ENCODE measurements at regions not wholly inside any gene's neighbourhood (a gene's known extent, or its start where the extent isn't known, plus 50 kb on each side); places are given as distances from the start of the nearest gene placed in this dataset.

- peak in 7 of 8 experiments; percentile 40 to 90 (median 74) for ATAC-seq (replicated peaks in 6 of 8)
- H3K4me1 ChIP-seq (replicated peaks in 1 of 2) = peaks cover 0 to 4% of the 10 kb centered on the region in 2 donors
- in situ Hi-C loops (cut with MboI; ENCODE audit: low pct_unique_long_range_greater_than_20kb in 2 of 9, low sequenced_read_pairs in 9 of 9, unreplicated experiment in 9 of 9) = no loop called here
- H3K27ac ChIP-seq = peak overlapping the region in 1 of 2 donors; percentile 26
- H3K4me3 ChIP-seq = no peak overlapping the region
- WGBS, 10 experiments = 0 to 78% (median 3%) methylated on average over 1 to 2 of the region's 2 CpGs
Measured at GRCh38 chr13:90968166-90968904, 379.2 kb upstream of the MIR17HG start.

- peaks cover 14 to 21% of the 10 kb centered on the region in 2 donors for H3K4me1 ChIP-seq (replicated peaks in 1 of 2)
- in situ Hi-C loops (cut with MboI; ENCODE audit: low pct_unique_long_range_greater_than_20kb in 2 of 9, low sequenced_read_pairs in 9 of 9, unreplicated experiment in 9 of 9) = no loop called here
- H3K4me3 ChIP-seq = no peak overlapping the region
- peak in 5 of 8 experiments; percentile 48 to 99 (median 89) for ATAC-seq (replicated peaks in 6 of 8)
- 0 to 15% (median 8%) methylated on average over 1 to 3 of the region's 3 CpGs; no CpG with 5 or more reads in 1 of the 10 experiments for WGBS, 10 experiments
- no peak overlapping the region for H3K27ac ChIP-seq
Measured at GRCh38 chr13:90974249-90974975, 373.1 kb upstream of the MIR17HG start.

GRCh38 chr13:90979059-90979458, 368.4 kb upstream of the MIR17HG start:
- Histone ChIP-seq H3K27ac (no peak overlapping the region), H3K4me3 (no peak overlapping the region), H3K4me1 (replicated peaks in 1 of 2) (peaks cover 13% of the 10 kb centered on the region in 2 donors)
- WGBS, 10 experiments = 0 to 90% (median 80%) methylated on average over 1 to 3 of the region's 3 CpGs
- in situ Hi-C loops (cut with MboI; ENCODE audit: low pct_unique_long_range_greater_than_20kb in 2 of 9, low sequenced_read_pairs in 9 of 9, unreplicated experiment in 9 of 9) = no loop called here
- ATAC-seq (replicated peaks in 6 of 8) = no peak

- no peak overlapping the region for H3K27ac ChIP-seq
- WGBS, 10 experiments = 0 to 95% (median 64%) methylated on average over 1 to 6 of the region's 6 CpGs; no CpG with 5 or more reads in 2 of the 10 experiments
- in situ Hi-C loops (cut with MboI; ENCODE audit: low pct_unique_long_range_greater_than_20kb in 2 of 9, low sequenced_read_pairs in 9 of 9, unreplicated experiment in 9 of 9) = no loop called here
- no peaks in the 10 kb centered on the region for H3K4me1 ChIP-seq (replicated peaks in 1 of 2)
- no peak overlapping the region for H3K4me3 ChIP-seq
- ATAC-seq (replicated peaks in 6 of 8) = no peak
Measured at GRCh38 chr13:90984756-90985155, 362.7 kb upstream of the MIR17HG start.

- H3K4me1 ChIP-seq (replicated peaks in 1 of 2) = peaks cover 0 to 3% of the 10 kb centered on the region in 2 donors
- WGBS, 10 experiments = 9 to 100% (median 90%) methylated on average over 1 to 3 of the region's 3 CpGs
- no peak overlapping the region for H3K27ac ChIP-seq
- ATAC-seq (replicated peaks in 6 of 8) = no peak
- H3K4me3 ChIP-seq = no peak overlapping the region
- in situ Hi-C loops (cut with MboI; ENCODE audit: low pct_unique_long_range_greater_than_20kb in 2 of 9, low sequenced_read_pairs in 9 of 9, unreplicated experiment in 9 of 9) = no loop called here
Measured at GRCh38 chr13:90995001-90995400, 352.5 kb upstream of the MIR17HG start.

- Histone ChIP-seq H3K4me1 (replicated peaks in 1 of 2) (peaks cover 0 to 3% of the 10 kb centered on the region in 2 donors), H3K27ac (no peak overlapping the region), H3K4me3 (no peak overlapping the region)
- ATAC-seq (replicated peaks in 6 of 8) = no peak
- in situ Hi-C loops (cut with MboI; ENCODE audit: low pct_unique_long_range_greater_than_20kb in 2 of 9, low sequenced_read_pairs in 9 of 9, unreplicated experiment in 9 of 9) = no loop called here
- WGBS, 10 experiments = 0 to 100% (median 24%) methylated on average over 3 to 4 of the region's 4 CpGs; no CpG with 5 or more reads in 3 of the 10 experiments
Measured at GRCh38 chr13:90995614-90996013, 351.9 kb upstream of the MIR17HG start.

- WGBS, 10 experiments = 100% methylated on average over 1 of the region's 1 CpG; no CpG with 5 or more reads in 7 of the 10 experiments
- in situ Hi-C loops (cut with MboI; ENCODE audit: low pct_unique_long_range_greater_than_20kb in 2 of 9, low sequenced_read_pairs in 9 of 9, unreplicated experiment in 9 of 9) = no loop called here
Measured at GRCh38 chr13:90997951-90998350, 349.5 kb upstream of the MIR17HG start.

GRCh38 chr13:90999401-90999800, 348.1 kb upstream of the MIR17HG start:
- Histone ChIP-seq H3K27ac (no peak overlapping the region), H3K4me3 (no peak overlapping the region), H3K4me1 (replicated peaks in 1 of 2) (no peaks in the 10 kb centered on the region)
- peak in 2 of 8 experiments; percentile 18 to 21 for ATAC-seq (replicated peaks in 6 of 8)
- in situ Hi-C loops (cut with MboI; ENCODE audit: low pct_unique_long_range_greater_than_20kb in 2 of 9, low sequenced_read_pairs in 9 of 9, unreplicated experiment in 9 of 9) = no loop called here

More at GRCh38 chr13:90997951-90998350, 349.5 kb upstream of the MIR17HG start:
- no peaks in the 10 kb centered on the region for H3K4me1 ChIP-seq (replicated peaks in 1 of 2)
- ATAC-seq (replicated peaks in 6 of 8) = no peak
- no peak overlapping the region for H3K4me3 ChIP-seq
- no peak overlapping the region for H3K27ac ChIP-seq

GRCh38 chr13:91001371-91001770, 346.1 kb upstream of the MIR17HG start:
- in situ Hi-C loops (cut with MboI; ENCODE audit: low pct_unique_long_range_greater_than_20kb in 2 of 9, low sequenced_read_pairs in 9 of 9, unreplicated experiment in 9 of 9) = loop anchor here in 1 of 9 experiments (25.0 kb wide), 1 partner anchor 114 kb away; no protein-coding TSS in a partner anchor
- 15 to 100% (median 84%) methylated on average over 1 to 6 of the region's 6 CpGs for WGBS, 10 experiments
- Histone ChIP-seq H3K27ac (no peak overlapping the region), H3K4me1 (replicated peaks in 1 of 2) (no peaks in the 10 kb centered on the region), H3K4me3 (no peak overlapping the region)
- no peak for ATAC-seq (replicated peaks in 6 of 8)

GRCh38 chr13:91014696-91015095, 332.8 kb upstream of the MIR17HG start:
- no peak overlapping the region for H3K27ac ChIP-seq
- peaks cover 0 to 3% of the 10 kb centered on the region in 2 donors for H3K4me1 ChIP-seq (replicated peaks in 1 of 2)
- no peak overlapping the region for H3K4me3 ChIP-seq
- 0 to 100% (median 42%) methylated on average over 1 to 3 of the region's 3 CpGs; no CpG with 5 or more reads in 2 of the 10 experiments for WGBS, 10 experiments
- in situ Hi-C loops (cut with MboI; ENCODE audit: low pct_unique_long_range_greater_than_20kb in 2 of 9, low sequenced_read_pairs in 9 of 9, unreplicated experiment in 9 of 9) = loop anchor here in 1 of 9 experiments (25.0 kb wide), 1 partner anchor 127 kb away; no protein-coding TSS in a partner anchor
- ATAC-seq (replicated peaks in 6 of 8) = no peak

GRCh38 chr13:91017031-91017668, 330.3 kb upstream of the MIR17HG start:
- Histone ChIP-seq H3K4me3 (no peak overlapping the region), H3K27ac (no peak overlapping the region), H3K4me1 (replicated peaks in 1 of 2) (peaks cover 0 to 3% of the 10 kb centered on the region in 2 donors)
- whole genome bisulfite sequencing, 10 experiments = 6 to 100% (median 63%) methylated on average over 1 to 2 of the region's 2 CpGs
- peak in 6 of 8 experiments; percentile 44 to 93 (median 67) for ATAC-seq (replicated peaks in 6 of 8)
- in situ Hi-C loops (cut with MboI; ENCODE audit: low pct_unique_long_range_greater_than_20kb in 2 of 9, low sequenced_read_pairs in 9 of 9, unreplicated experiment in 9 of 9) = loop anchor here in 1 of 9 experiments (25.0 kb wide), 1 partner anchor 130 kb away; no protein-coding TSS in a partner anchor

- peaks cover 0 to 3% of the 10 kb centered on the region in 2 donors for H3K4me1 ChIP-seq (replicated peaks in 1 of 2)
- H3K27ac ChIP-seq = no peak overlapping the region
- no peak overlapping the region for H3K4me3 ChIP-seq
- 28 to 100% (median 73%) methylated on average over 1 to 15 of the region's 15 CpGs for WGBS, 10 experiments
- ATAC-seq (replicated peaks in 6 of 8) = peak in 1 of 8 experiments; percentile 34
- in situ Hi-C loops (cut with MboI; ENCODE audit: low pct_unique_long_range_greater_than_20kb in 2 of 9, low sequenced_read_pairs in 9 of 9, unreplicated experiment in 9 of 9) = loop anchor here in 1 of 9 experiments (25.0 kb wide), 1 partner anchor 130 kb away; no protein-coding TSS in a partner anchor
Measured at GRCh38 chr13:91017669-91018053, 329.8 kb upstream of the MIR17HG start.
